Fibroblast of lung (primary cell): ENCODE measurements at regions not wholly inside any gene's neighbourhood (a gene's known extent, or its start where the extent isn't known, plus 50 kb on each side); places are given as distances from the start of the nearest gene placed in this dataset.

Experiments used
- DNase-seq, 2 donors: peaks; one replicate each; pipeline versions ENCODE4 v3.0.0 to v3.0.0-alpha.2; 2010; ENCODE audit warnings: low read depth in 2 of 2
- H2AFZ ChIP-seq: 2 replicates; pipeline ENCODE4 v1.5.1; 2012; ENCODE audit warnings: low read length, control low read depth, inconsistent platforms
- H3K27ac ChIP-seq: 2 replicates; pipeline ENCODE4 v1.5.1; 2011; ENCODE audit warnings: low read length, control low read depth; ENCODE audit not compliant: insufficient read depth
- H3K27me3 ChIP-seq: 2 replicates; pipeline ENCODE4 v1.5.1; 2011; ENCODE audit warnings: mild to moderate bottlenecking, low read length; ENCODE audit not compliant: control insufficient read depth, insufficient read depth
- H3K36me3 ChIP-seq: 2 replicates; pipeline ENCODE4 v1.5.1; 2011; ENCODE audit warnings: low read length; ENCODE audit not compliant: control insufficient read depth, insufficient read depth
- H3K4me1 ChIP-seq: 2 replicates; pipeline ENCODE4 v1.5.1; 2011; ENCODE audit warnings: low read length; ENCODE audit not compliant: control insufficient read depth, insufficient read depth; ENCODE audit errors: extremely low read depth
- H3K4me2 ChIP-seq: 2 replicates; pipeline ENCODE4 v1.5.1; 2011; ENCODE audit warnings: low read length, control low read depth; ENCODE audit not compliant: insufficient read depth; ENCODE audit errors: extremely low read depth
- H3K4me3 ChIP-seq, 4 experiments: fragments of 200-600 bp in 1 of 4; sonication (generic) in 1 of 4; replicated peaks in 1 of 4; 2 replicates each; pipeline ENCODE4 v1.5.1; 2011 to 2016; ENCODE audit warnings: low read length in 4 of 4, low read depth in 3 of 4, mild to moderate bottlenecking in 3 of 4, control low read depth in 2 of 4, inconsistent platforms in 1 of 4, mixed read lengths in 1 of 4; ENCODE audit not compliant: insufficient read depth in 1 of 4; ENCODE audit errors: control extremely low read depth in 1 of 4
- H3K79me2 ChIP-seq: 2 replicates; pipeline ENCODE4 v1.5.1; 2012; ENCODE audit warnings: mild to moderate bottlenecking, low read length, inconsistent platforms; ENCODE audit not compliant: control insufficient read depth, insufficient read depth
- H3K9ac ChIP-seq: 2 replicates; pipeline ENCODE4 v1.5.1; 2011; ENCODE audit warnings: mild to moderate bottlenecking, low read length, control low read depth; ENCODE audit not compliant: insufficient read depth
- H3K9me3 ChIP-seq: 2 replicates; pipeline ENCODE4 v1.5.1; 2012; ENCODE audit warnings: low read depth, low read length; ENCODE audit not compliant: control insufficient read depth, insufficient read depth
- H4K20me1 ChIP-seq: 2 replicates; pipeline ENCODE4 v1.5.1; 2011; ENCODE audit warnings: low read length; ENCODE audit not compliant: control insufficient read depth, insufficient read depth; ENCODE audit errors: extremely low read depth
- EZH2 ChIP-seq: IDR thresholded peaks from 2 replicates; pipeline ENCODE4 v1.5.1; 2012; ENCODE audit warnings: low read length, control low read depth, mild to moderate bottlenecking; ENCODE audit errors: missing control alignments
- TF ChIP-seq, protein P1 (sequence below), 2 donors: IDR thresholded peaks in 1 of 2; conservative IDR thresholded peaks in 1 of 2; 1 replicate in 1 of 2; 2 replicates in 1 of 2; pipeline ENCODE4 v1.5.1; 2011 to 2012; ENCODE audit warnings: low read length in 2 of 2, control low read depth in 1 of 2, inconsistent platforms in 1 of 2, low read depth in 1 of 2, mild to moderate bottlenecking in 1 of 2

DNA sequence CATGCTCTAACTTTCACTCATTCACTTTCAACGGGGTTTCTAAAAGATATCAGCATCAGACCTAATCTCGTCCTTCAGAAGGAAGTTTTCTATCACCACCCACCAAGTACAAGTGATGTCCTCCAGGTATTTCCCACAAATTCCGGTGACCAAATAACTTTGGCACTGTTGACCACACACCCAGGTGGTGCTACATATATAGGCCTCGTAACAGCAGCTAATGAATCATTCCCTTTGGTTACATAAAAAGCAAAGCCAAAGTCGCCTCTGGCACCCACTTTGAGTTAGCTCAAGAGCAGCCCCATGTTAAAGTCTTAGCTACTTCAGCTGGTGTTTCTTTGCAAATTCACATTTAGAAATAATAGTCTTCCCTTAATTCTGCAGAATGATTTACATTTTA is 138.2 kb upstream of the OSR1 start:
- Histone ChIP-seq H3K9ac (no peak overlapping the region), H3K4me2 (no peak overlapping the region), H3K27ac (no peak overlapping the region), H2AFZ (no peak overlapping the region), H4K20me1 (no peaks in the 10 kb centered on the region), H3K4me3 (no peak overlapping the region), H3K27me3 (no peaks in the 10 kb centered on the region), H3K79me2 (no peaks in the 10 kb centered on the region), H3K36me3 (no peaks in the 10 kb centered on the region), H3K4me1 (no peaks in the 10 kb centered on the region), H3K9me3 (no peaks in the 10 kb centered on the region)
- no peak for TF ChIP-seq EZH2
- TF ChIP-seq, protein P1, sequence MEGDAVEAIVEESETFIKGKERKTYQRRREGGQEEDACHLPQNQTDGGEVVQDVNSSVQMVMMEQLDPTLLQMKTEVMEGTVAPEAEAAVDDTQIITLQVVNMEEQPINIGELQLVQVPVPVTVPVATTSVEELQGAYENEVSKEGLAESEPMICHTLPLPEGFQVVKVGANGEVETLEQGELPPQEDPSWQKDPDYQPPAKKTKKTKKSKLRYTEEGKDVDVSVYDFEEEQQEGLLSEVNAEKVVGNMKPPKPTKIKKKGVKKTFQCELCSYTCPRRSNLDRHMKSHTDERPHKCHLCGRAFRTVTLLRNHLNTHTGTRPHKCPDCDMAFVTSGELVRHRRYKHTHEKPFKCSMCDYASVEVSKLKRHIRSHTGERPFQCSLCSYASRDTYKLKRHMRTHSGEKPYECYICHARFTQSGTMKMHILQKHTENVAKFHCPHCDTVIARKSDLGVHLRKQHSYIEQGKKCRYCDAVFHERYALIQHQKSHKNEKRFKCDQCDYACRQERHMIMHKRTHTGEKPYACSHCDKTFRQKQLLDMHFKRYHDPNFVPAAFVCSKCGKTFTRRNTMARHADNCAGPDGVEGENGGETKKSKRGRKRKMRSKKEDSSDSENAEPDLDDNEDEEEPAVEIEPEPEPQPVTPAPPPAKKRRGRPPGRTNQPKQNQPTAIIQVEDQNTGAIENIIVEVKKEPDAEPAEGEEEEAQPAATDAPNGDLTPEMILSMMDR (conservative IDR thresholded peaks at IDR 0.05 in 1 of 2, IDR thresholded peaks at IDR 0.05 in 1 of 2; ENCODE audit: low read depth in 1 of 2, low read length in 2 of 2): no peak
- DNase-seq: no peak

DNA sequence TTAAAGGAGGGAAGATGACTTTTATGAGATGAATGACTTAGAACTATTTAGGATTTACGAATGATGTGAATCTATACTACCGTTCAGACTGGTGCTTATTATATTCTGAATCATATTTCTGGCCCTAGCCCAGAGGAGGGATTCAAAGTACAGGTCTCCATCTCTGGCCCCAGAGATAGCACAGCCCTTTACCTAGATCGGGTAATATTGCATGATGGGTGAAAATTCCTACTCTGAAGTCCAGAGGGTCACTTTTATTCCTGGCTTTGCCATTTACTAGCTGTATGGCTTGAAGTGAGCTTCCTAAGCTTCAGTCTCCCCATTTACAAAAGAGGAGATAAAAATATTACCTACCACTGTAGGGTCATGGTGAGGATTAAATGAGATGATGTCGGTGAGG is 135.8 kb upstream of the OSR1 start:
- Histone ChIP-seq H2AFZ (no peak overlapping the region), H3K36me3 (no peaks in the 10 kb centered on the region), H3K79me2 (no peaks in the 10 kb centered on the region), H3K27ac (no peak overlapping the region), H3K4me1 (no peaks in the 10 kb centered on the region), H4K20me1 (no peaks in the 10 kb centered on the region), H3K4me2 (no peak overlapping the region), H3K9me3 (no peaks in the 10 kb centered on the region), H3K9ac (no peak overlapping the region), H3K4me3 (no peak overlapping the region), H3K27me3 (no peaks in the 10 kb centered on the region)
- no peak for TF ChIP-seq EZH2
- TF ChIP-seq, protein P1 (conservative IDR thresholded peaks at IDR 0.05 in 1 of 2, IDR thresholded peaks at IDR 0.05 in 1 of 2; ENCODE audit: low read depth in 1 of 2, low read length in 2 of 2): no peak
- no peak for DNase-seq

DNA sequence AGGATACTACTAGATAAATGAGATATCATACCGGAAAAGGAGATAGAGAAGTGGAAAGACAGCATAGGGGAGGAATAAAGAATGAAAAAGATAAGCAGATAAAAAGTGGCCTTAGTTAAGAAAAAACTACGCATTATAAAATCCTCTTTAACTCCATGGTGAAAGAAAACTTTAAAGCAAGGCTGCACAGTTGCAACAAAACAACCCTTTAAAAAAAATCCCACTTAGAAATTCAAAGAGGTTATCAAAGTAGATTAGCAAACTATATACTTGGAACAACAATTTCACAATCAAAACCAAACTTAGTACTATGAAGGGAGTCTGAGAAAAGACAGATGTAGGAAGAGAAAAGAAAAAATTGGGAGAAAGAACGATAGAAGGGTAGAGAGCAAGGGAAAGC is 133.4 kb upstream of the OSR1 start:
- no peak overlapping the region for H2AFZ ChIP-seq
- H3K36me3 ChIP-seq: no peaks in the 10 kb centered on the region
- H3K4me3 ChIP-seq: no peak overlapping the region
- H3K9ac ChIP-seq: no peak overlapping the region
- H4K20me1 ChIP-seq: no peaks in the 10 kb centered on the region
- TF ChIP-seq EZH2: no peak
- TF ChIP-seq, protein P1 (conservative IDR thresholded peaks at IDR 0.05 in 1 of 2, IDR thresholded peaks at IDR 0.05 in 1 of 2; ENCODE audit: low read depth in 1 of 2, low read length in 2 of 2): no peak
- no peak overlapping the region for H3K4me2 ChIP-seq
- no peaks in the 10 kb centered on the region for H3K79me2 ChIP-seq
- no peak overlapping the region for H3K27ac ChIP-seq
- no peaks in the 10 kb centered on the region for H3K27me3 ChIP-seq
- no peaks in the 10 kb centered on the region for H3K9me3 ChIP-seq
- DNase-seq: no peak
- H3K4me1 ChIP-seq: no peaks in the 10 kb centered on the region
